GM19467 (cell line): ENCODE measurements at regions not wholly inside any gene's neighbourhood (a gene's known extent, or its start where the extent isn't known, plus 50 kb on each side); places are given as distances from the start of the nearest gene placed in this dataset.
"Not testable (repeated sequence)": the region's sequence is repeated elsewhere in the genome, so short reads cannot be mapped to it uniquely, and the experiment has no call there.

ENCODE experiments used
- ATAC-seq: cut with Tn5 transposase; IDR thresholded peaks from one replicate; pipeline ENCODE4 v1.9.1; 2021; ENCODE audit warnings: mild to moderate bottlenecking, moderate library complexity; ENCODE audit not compliant: unreplicated experiment

GRCh38 chr6:81929828-81930227 is 177.3 kb upstream of the TENT5A start:
- ATAC-seq = no peak

GRCh38 chr6:81925201-81925600 is 172.7 kb upstream of the TENT5A start:
- ATAC-seq = no peak

DNA sequence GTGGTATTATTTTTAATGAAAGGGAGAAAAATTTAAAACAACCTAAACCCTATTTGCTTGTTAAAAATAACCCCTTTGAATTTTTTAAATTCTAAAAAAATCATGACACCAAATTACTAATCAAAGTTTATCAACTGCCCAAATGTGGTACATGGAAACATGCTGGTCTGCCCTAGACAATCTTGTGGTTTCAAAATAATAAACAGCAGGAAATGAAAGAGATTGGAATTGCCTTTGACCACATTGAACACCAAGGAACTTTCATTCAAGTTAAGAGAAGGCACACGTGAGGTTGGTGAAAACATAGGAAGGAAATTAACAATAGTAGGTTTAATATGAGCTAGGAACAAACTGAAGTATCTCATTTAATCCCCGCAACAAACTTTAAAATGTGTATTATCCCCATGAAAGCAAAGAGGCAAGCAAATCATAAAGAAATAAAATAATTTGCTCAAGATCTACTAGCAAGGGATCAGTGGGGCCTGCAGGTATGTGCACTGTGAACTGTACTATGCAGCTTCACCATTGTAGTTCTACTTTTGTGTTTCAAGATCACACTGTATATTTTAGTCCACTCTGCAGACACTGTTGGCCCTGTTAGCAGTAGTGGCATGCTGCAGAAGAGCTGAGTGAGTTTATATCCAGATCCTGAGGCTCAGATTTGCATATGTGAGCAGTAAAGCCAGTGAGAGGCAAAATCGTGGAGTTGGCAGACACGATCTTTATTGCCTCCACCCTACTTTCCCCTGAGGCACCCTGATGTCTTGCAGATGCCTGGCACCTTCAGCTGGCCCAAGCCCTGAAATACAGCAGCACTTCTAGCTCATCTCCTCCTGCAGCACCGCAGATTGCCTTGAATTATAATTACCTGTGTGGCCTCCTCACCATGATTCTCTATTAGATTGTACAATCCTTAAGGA is 157.8 kb upstream of the TENT5A start:
- no peak for ATAC-seq

DNA sequence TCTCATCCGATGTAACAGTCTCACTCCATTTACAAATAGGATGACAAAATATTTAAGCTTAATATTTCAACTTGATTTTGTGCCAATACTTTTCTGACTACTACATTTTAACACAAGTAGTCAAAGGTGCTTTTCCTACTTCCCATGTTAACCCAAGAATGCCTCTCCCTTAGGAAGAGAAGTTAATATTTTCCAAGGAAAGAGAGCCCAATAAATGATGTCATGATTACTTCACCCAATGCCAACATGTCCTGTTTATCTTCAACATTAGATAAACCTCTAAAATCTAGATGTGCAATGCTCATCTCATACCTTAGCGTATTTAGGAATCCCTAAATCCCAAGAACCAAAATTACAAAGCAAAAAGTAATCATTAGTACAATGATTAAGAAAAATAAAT is 156.7 kb upstream of the TENT5A start:
- no peak for ATAC-seq

DNA sequence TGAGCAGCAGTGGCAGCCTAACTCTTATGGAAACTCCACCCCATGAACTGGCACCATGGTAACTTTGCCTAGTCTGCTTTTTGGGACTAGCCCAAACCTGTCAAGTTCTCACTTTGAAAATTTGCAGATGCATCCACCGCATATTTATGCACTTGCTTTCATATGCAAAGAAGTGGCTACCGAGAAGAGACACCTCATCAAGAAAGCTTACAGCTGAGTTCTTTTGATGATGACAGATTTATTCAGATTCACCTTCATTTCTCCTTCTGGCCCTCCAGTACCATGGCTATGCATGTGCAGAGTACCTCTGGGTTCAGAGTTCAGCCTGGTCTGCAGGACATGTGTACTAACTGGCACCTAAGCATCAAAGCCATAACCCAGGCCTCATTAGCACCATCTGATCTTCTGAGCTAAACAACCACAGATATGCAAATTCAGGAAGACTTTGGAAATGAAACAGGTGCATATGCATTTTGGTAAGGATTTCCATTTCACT is 154.3 kb upstream of the TENT5A start:
- ATAC-seq = peak; percentile 69

DNA sequence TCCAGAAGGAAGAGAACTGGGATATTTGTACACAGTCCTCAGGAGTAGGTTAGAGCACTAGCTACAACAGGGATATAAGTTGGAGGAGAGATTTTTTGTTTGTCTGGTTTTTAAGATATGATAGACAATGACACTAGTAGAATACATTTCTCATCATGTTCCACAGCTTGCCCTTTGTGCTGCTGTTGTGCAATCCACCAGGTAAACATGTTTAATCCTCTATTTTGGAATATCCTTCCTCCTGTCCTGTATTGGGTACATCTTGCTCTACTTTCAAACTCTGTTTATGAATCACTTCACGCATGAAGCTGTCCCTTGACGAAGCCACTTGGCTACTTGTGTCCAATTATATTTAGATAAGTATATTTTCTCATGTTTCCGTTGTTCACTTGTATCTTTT is 153.6 kb upstream of the TENT5A start:
- ATAC-seq = no peak

DNA sequence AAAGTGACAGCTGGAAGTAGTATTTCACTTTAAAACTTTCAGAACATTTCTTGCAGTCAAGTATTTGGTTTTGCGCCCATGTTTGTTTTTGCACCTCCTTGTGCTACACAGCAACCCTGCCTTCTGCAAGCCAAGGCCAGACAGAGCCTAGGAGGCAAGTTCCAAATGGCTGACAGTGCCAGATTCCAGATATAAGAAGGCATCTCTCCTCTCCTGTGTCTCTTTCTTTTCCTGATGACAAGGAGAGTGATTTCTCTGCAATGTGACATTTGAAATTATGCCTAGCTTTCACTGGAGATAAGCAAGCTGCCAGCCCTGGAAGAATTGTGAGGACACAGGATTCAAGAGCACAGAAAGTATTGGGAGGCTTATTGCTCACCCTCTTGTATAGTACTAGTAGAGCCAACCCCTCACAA is 149.1 kb upstream of the TENT5A start:
- ATAC-seq = no peak

- peak; percentile 92 for ATAC-seq
Measured at GRCh38 chr6:81900616-81901015, 148.1 kb upstream of the TENT5A start.

DNA sequence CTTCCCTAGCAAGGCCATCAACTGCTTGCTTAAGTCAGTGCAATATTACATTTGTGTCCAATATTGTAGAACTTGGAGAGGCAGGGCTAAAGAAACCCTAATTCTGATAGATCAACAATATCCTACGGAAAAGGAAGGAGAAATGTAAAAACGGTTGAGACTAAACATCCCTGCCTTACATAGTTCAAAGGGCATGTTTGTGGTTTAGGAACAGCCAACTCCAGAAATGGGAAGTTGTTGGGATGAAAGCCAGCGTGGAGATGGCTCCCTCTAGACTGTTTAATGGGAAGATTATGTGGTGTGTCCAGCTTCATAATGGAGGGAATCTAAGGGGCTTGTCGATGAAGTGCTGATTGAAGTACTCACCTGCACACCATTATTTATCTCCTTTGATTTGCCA is 145.3 kb upstream of the TENT5A start:
- ATAC-seq = no peak

DNA sequence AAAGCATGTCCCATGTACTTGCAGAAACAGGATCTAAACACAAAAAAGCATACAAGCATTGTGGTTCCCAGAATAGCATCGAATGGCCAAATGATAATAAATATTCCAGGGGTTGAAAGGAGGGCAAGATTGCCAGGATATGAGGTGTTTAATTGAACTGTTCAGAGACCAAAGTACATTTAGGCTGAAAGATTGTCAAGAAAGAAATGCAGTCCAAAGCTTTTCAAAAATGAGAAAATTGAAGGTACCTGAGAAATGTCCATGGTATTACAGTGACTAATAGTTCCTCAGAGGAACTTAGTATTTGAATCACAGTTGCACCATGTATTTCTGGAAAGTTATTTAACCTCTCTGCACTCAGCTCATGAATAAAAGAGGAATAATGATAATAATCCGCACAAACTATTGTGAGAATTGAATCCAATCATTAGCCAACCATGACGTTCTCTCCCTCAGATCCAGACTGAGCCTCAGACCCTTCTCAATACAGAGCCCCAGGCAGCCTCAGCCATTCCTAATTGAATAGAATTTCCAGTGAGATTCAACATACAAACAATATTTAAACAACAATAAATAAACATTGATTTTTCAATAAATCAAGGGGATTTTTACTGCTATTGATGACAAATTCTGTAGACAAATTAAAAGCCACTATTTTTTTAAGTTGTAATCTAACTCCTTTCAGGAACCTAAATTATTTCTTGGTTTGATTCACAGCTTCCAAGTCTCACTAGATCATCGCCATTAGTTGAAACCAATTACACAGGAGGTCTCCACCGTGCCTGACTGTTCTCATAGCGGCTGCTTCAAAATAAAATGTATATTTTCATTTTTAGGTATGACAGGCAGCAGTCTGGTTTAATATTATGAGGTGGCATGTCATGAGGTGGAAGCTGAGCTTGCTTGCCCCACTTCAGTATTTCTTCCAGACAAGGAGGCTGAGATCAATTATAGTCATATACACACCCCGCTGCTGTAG is 144.3 kb upstream of the TENT5A start:
- no peak for ATAC-seq

GRCh38 chr6:81895511-81896185 is 143.2 kb upstream of the TENT5A start:
- ATAC-seq = no peak

GRCh38 chr6:81894788-81895271 is 142.3 kb upstream of the TENT5A start:
- no peak for ATAC-seq

- no peak for ATAC-seq
Measured at GRCh38 chr6:81894306-81894705, 141.8 kb upstream of the TENT5A start.

DNA sequence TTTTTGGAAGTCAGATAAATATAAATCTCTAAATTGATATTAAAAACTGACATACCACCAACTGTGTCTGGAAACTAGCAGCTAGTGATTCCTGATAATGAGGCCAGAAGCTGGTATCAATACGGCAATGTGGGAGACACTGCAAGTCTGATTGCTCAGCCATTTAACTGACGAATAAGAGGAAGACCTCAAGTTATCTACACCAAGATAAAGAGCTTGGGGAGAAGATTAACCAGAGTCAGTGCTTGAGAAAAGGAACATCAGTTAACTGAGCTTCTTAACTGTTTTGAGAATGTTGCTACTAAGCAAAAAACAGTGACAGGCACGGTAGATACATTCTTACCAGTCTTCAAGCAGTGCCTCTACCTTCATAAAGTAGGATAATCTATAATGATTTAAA is 140.4 kb upstream of the TENT5A start:
- no peak for ATAC-seq

DNA sequence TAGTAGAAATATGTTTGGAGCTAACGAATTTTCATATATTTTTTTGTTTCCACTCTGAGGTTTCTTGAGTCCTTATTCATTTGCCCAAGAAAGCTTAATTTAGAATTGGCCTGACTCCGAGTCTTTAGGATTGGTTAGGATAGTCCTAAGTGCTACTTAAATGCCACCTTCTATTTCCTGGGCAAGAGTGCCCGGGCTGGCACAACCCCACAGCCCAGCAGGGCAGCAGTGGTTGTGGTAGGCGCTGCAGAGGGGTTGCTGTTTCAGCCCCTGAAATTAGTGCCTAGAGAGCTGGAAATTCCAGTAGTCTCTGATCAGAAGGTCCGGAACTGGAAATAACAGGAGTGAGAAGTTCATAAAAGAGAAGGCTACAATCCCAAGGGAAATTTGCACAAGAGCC is 139.4 kb upstream of the TENT5A start:
- no peak for ATAC-seq

GRCh38 chr6:81890846-81891245 is 138.4 kb upstream of the TENT5A start:
- no peak for ATAC-seq

GRCh38 chr6:81889377-81890053 is 137.0 kb upstream of the TENT5A start:
- ATAC-seq = no peak

GRCh38 chr6:81886909-81887308 is 134.4 kb upstream of the TENT5A start:
- not testable (repeated sequence) for ATAC-seq

GRCh38 chr6:81886157-81886556 is 133.7 kb upstream of the TENT5A start:
- ATAC-seq = no peak

DNA sequence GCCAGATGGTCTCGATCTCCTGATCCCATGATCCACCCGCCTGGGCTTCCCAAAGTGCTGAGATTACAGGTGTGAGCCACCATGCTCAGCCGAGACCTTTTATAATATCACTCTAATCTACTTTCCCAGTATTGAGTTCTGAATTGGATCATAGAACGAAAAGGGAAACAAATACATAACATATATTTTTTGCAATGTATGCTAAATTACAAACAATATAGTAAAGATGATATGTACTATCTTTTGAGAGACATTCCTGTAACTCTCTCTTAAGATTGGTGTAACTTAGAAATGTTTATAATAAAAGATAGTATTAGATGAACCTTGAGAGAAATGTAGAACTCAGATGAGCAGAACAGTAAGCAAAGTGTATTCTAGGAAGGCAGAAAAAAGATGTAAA is 129.2 kb upstream of the TENT5A start:
- no peak for ATAC-seq
